ENCODE measurements at regions not wholly inside any gene's neighbourhood (a gene's known extent, or its start where the extent isn't known, plus 50 kb on each side); places are given as distances from the start of the nearest gene placed in this dataset.
"Not testable (repeated sequence)": the region's sequence is repeated elsewhere in the genome, so short reads cannot be mapped to it uniquely, and the experiment has no call there.

GRCh38 chrX:793216-793770 lies 162.7 kb downstream of the SHOX start:
- DNase-seq (ENCODE audit: low read depth) = no peak

GRCh38 chrX:791479-792034 lies 161.0 kb downstream of the SHOX start:
- DNase-seq (ENCODE audit: low read depth) = no peak

- DNase-seq (ENCODE audit: low read depth) = no peak
These were observed 160.3 kb downstream of the SHOX start for GRCh38 chrX:790783-791360.

- DNase-seq (ENCODE audit: low read depth) = no peak
These were observed 159.5 kb downstream of the SHOX start for GRCh38 chrX:790041-790506.

- no peak for DNase-seq (ENCODE audit: low read depth)
These were observed 158.5 kb downstream of the SHOX start for GRCh38 chrX:789096-789495.

GRCh38 chrX:786441-786881 lies 155.9 kb downstream of the SHOX start:
- DNase-seq (ENCODE audit: low read depth) = no peak

- DNase-seq (ENCODE audit: low read depth) = no peak
These were observed 154.2 kb downstream of the SHOX start for GRCh38 chrX:784829-785228.

GRCh38 chrX:781224-782204 lies 150.9 kb downstream of the SHOX start:
- no peak for DNase-seq (ENCODE audit: low read depth)

GRCh38 chrX:776529-777230 lies 146.1 kb downstream of the SHOX start:
- DNase-seq (ENCODE audit: low read depth) = no peak

GRCh38 chrX:776061-776460 lies 145.5 kb downstream of the SHOX start:
- no peak for DNase-seq (ENCODE audit: low read depth)

GRCh38 chrX:774536-774935 lies 143.9 kb downstream of the SHOX start:
- no peak for DNase-seq (ENCODE audit: low read depth)

GRCh38 chrX:773292-774025 lies 142.9 kb downstream of the SHOX start:
- DNase-seq (ENCODE audit: low read depth) = no peak

GRCh38 chrX:771536-771935 lies 140.9 kb downstream of the SHOX start:
- no peak for DNase-seq (ENCODE audit: low read depth)

- no peak for DNase-seq (ENCODE audit: low read depth)
These were observed 139.2 kb downstream of the SHOX start for GRCh38 chrX:769796-770195.

- no peak for DNase-seq (ENCODE audit: low read depth)
These were observed 138.0 kb downstream of the SHOX start for GRCh38 chrX:768596-768995.

- DNase-seq (ENCODE audit: low read depth) = no peak
These were observed 128.3 kb downstream of the SHOX start for GRCh38 chrX:758917-759316.

GRCh38 chrX:750812-751211 lies 120.2 kb downstream of the SHOX start:
- no peak for DNase-seq (ENCODE audit: low read depth)

GRCh38 chrX:750263-750662 lies 119.7 kb downstream of the SHOX start:
- no peak for DNase-seq (ENCODE audit: low read depth)

GRCh38 chrX:747176-747575 lies 116.6 kb downstream of the SHOX start:
- no peak for DNase-seq (ENCODE audit: low read depth)

- no peak for DNase-seq (ENCODE audit: low read depth)
These were observed 109.0 kb downstream of the SHOX start for GRCh38 chrX:739611-740010.

- not testable (repeated sequence) for DNase-seq (ENCODE audit: low read depth)
These were observed 106.4 kb downstream of the SHOX start for GRCh38 chrX:737021-737420.

All from HS-27A (cell line).